Type B pancreatic cell (in vitro differentiated cells): ENCODE measurements at regions not wholly inside any gene's neighbourhood (a gene's known extent, or its start where the extent isn't known, plus 50 kb on each side); places are given as distances from the start of the nearest gene placed in this dataset.
"Not testable (repeated sequence)": the region's sequence is repeated elsewhere in the genome, so short reads cannot be mapped to it uniquely, and the experiment has no call there.

Experiments
- DNase-seq: peaks from one replicate; pipeline ENCODE4 v3.0.0; 2021; ENCODE audit warnings: mixed read lengths; ENCODE audit not compliant: unreplicated experiment; ENCODE audit errors: extremely low spot score
- H3K27ac Mint-ChIP-seq: 2 replicates; pipeline ENCODE4 v1.8.0; 2021; ENCODE audit warnings: mild to moderate bottlenecking, mixed read lengths
- H3K27me3 Mint-ChIP-seq: 2 replicates; pipeline ENCODE4 v1.8.0; 2021; ENCODE audit warnings: mixed read lengths
- H3K36me3 Mint-ChIP-seq: 2 replicates; pipeline ENCODE4 v1.8.0; 2021; ENCODE audit warnings: mixed read lengths
- H3K4me1 Mint-ChIP-seq: one replicate; pipeline ENCODE4 v1.8.0; 2021; ENCODE audit warnings: mixed read lengths; ENCODE audit not compliant: unreplicated experiment
- H3K4me3 Mint-ChIP-seq: 2 replicates; pipeline ENCODE4 v1.8.0; 2021; ENCODE audit warnings: mild to moderate bottlenecking, mixed read lengths
- H3K9me3 Mint-ChIP-seq: 2 replicates; pipeline ENCODE4 v1.8.0; 2021; ENCODE audit warnings: mixed read lengths
- CTCF ChIP-seq: fragments of 200-600 bp; sonication (generic); conservative IDR thresholded peaks from 2 replicates; pipeline ENCODE4 v1.5.0; 2021; ENCODE audit warnings: antibody characterized with exemption, mild to moderate bottlenecking

DNA sequence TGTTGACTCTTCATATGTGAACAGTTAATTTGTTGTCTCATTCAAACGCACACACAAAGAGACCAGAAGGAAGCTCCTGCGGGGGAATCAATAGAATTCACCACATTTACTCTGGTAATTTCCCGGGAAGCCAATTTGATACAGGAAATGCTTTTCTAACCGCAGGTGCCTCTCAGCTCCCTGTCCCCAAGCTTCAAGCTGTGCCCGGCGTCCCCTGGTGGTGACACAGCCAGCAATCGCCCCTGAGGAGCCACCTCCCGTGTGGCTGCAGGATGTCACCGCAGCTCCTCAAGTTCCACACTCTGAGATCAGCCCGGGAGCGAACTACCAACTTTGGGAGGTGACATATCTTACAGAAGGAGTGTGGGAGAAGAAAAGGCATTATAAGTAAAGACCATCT, 318.4 kb downstream of the CEP170 start:
- not testable (repeated sequence) for DNase-seq, H3K27ac Mint-ChIP-seq, H3K4me1 Mint-ChIP-seq, H3K4me3 Mint-ChIP-seq, H3K9me3 Mint-ChIP-seq, H3K36me3 Mint-ChIP-seq
- H3K27me3 Mint-ChIP-seq = peaks cover 14% of the 10 kb centered on the region
- peak; percentile 66 for TF ChIP-seq CTCF

GRCh38 chr1:242924717-242925116, 330.4 kb downstream of the CEP170 start:
- DNase-seq, H3K27ac Mint-ChIP-seq, H3K4me3 Mint-ChIP-seq, H3K9me3 Mint-ChIP-seq, H3K27me3 Mint-ChIP-seq, H3K4me1 Mint-ChIP-seq, H3K36me3 Mint-ChIP-seq: not testable (repeated sequence)

- H3K27me3 Mint-ChIP-seq, H3K36me3 Mint-ChIP-seq, DNase-seq, H3K9me3 Mint-ChIP-seq, H3K4me3 Mint-ChIP-seq, H3K4me1 Mint-ChIP-seq, H3K27ac Mint-ChIP-seq: not testable (repeated sequence)
Observed at GRCh38 chr1:242923603-242924002, 331.5 kb downstream of the CEP170 start.

GRCh38 chr1:242914729-242915128, 340.4 kb downstream of the CEP170 start:
- H3K27ac Mint-ChIP-seq, H3K9me3 Mint-ChIP-seq, H3K4me3 Mint-ChIP-seq, H3K36me3 Mint-ChIP-seq, DNase-seq, H3K4me1 Mint-ChIP-seq, H3K27me3 Mint-ChIP-seq: not testable (repeated sequence)

- not testable (repeated sequence) for H3K27ac Mint-ChIP-seq, H3K27me3 Mint-ChIP-seq, H3K4me1 Mint-ChIP-seq
Observed at GRCh38 chr1:242912855-242913254, 342.2 kb downstream of the CEP170 start.

DNA sequence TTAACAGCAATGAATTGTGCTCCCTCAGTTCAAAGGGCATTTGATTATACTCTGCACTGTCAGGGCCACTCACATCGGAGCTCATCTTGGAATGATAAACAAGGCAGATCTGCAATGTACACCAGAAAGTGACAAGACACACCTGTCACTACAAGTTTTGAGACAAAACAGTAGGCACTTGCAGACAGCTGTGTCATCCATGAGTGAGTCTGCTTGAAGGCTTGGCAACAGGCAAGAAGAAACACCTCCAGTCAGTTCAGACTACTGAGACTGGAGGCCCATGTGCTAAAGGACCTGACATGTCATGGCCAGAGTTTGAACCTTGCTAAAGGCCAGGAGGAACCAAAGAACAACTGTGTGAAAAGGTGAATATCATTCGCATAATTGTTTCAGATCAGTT, 354.5 kb downstream of the CEP170 start:
- H3K27me3 Mint-ChIP-seq, H3K4me3 Mint-ChIP-seq, DNase-seq, H3K36me3 Mint-ChIP-seq, H3K4me1 Mint-ChIP-seq, H3K9me3 Mint-ChIP-seq, H3K27ac Mint-ChIP-seq: not testable (repeated sequence)

More at GRCh38 chr1:242912855-242913254, 342.2 kb downstream of the CEP170 start:
- H3K36me3 Mint-ChIP-seq, H3K9me3 Mint-ChIP-seq, DNase-seq, H3K4me3 Mint-ChIP-seq: not testable (repeated sequence)

GRCh38 chr1:242890192-242890741, 364.8 kb downstream of the CEP170 start:
- Mint-ChIP-seq H3K36me3 (no peaks in the 10 kb centered on the region), H3K4me3 (peak overlapping the region; percentile 55), H3K27me3 (peaks cover 9% of the 10 kb centered on the region), H3K9me3 (no peaks in the 10 kb centered on the region), H3K4me1 (no peaks in the 10 kb centered on the region), H3K27ac (no peak overlapping the region)
- DNase-seq = peak; percentile 77
- no peak for TF ChIP-seq CTCF

- Mint-ChIP-seq H3K36me3 (no peaks in the 10 kb centered on the region), H3K4me3 (no peak overlapping the region), H3K27ac (no peak overlapping the region), H3K4me1 (no peaks in the 10 kb centered on the region), H3K9me3 (no peaks in the 10 kb centered on the region), H3K27me3 (peaks cover 3% of the 10 kb centered on the region)
- DNase-seq = no peak
- TF ChIP-seq CTCF = no peak
Observed at GRCh38 chr1:242886137-242886536, 361.6 kb upstream of the PLD5 start.

DNA sequence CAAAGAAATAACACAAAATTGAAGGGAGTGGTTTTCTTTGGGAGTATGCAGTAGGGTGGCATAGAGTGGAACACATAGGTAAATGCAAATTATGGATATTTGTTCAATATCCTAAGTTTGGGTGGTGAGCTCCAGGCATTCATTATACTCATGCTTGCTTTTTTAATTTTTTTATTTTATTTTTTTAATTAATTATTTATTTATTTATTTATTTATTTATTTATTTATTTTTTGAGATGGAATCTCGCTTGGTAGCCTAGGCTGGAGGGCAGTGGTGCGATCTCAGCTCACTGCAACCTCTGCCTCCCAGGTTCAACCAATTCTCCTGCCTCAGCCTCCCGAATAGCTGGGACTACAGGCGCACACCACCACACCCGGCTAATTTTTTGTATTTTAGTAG, 355.5 kb upstream of the PLD5 start:
- H3K27me3 Mint-ChIP-seq, H3K4me1 Mint-ChIP-seq, H3K36me3 Mint-ChIP-seq, H3K4me3 Mint-ChIP-seq, H3K27ac Mint-ChIP-seq, H3K9me3 Mint-ChIP-seq, DNase-seq: not testable (repeated sequence)
